CD8-positive, alpha-beta memory T cell (primary cell): ENCODE measurements at regions not wholly inside any gene's neighbourhood (a gene's known extent, or its start where the extent isn't known, plus 50 kb on each side); places are given as distances from the start of the nearest gene placed in this dataset.

Source experiments
- CTCF ChIA-PET: fragments of 350-600 bp; sonication (Branson Sonifier 250); formaldehyde crosslinking; loops from one replicate; lab custom pipeline; 2021; ENCODE audit warnings: antibody characterized with exemption; lab: Charles Lee
- POLR2A ChIA-PET: fragments of 350-600 bp; sonication (Branson Sonifier 250); formaldehyde crosslinking; loops from one replicate; lab custom pipeline; 2021; ENCODE audit warnings: antibody characterized with exemption; lab: Charles Lee
- DNase-seq, 5 donors: peaks; one replicate each; pipeline versions ENCODE4 v3.0.0 to v3.0.0-alpha.2; 2020 to 2022; ENCODE audit warnings: mixed read lengths in 1 of 5
- H3K27ac ChIP-seq: one replicate; pipeline ENCODE4 v1.7.0; 2013; ENCODE audit warnings: low read depth, mild to moderate bottlenecking, low read length, moderate library complexity
- H3K27me3 ChIP-seq: 2 replicates; pipeline ENCODE4 v1.7.0; 2013; ENCODE audit warnings: low read length, mild to moderate bottlenecking; ENCODE audit not compliant: insufficient read depth, poor library complexity, severe bottlenecking
- H3K36me3 ChIP-seq: 2 replicates; pipeline ENCODE4 v1.7.0; 2013; ENCODE audit warnings: mild to moderate bottlenecking, low read length, moderate library complexity; ENCODE audit not compliant: insufficient read depth
- H3K4me1 ChIP-seq: 2 replicates; pipeline ENCODE4 v1.7.0; 2013; ENCODE audit warnings: mild to moderate bottlenecking, low read length, moderate library complexity; ENCODE audit not compliant: insufficient read depth
- H3K4me3 ChIP-seq: 2 replicates; pipeline ENCODE4 v1.7.0; 2013; ENCODE audit warnings: mild to moderate bottlenecking, low read length
- H3K9me3 ChIP-seq: 2 replicates; pipeline ENCODE4 v1.7.0; 2013; ENCODE audit warnings: mild to moderate bottlenecking, low read length
- H3K27ac Mint-ChIP-seq, 8 donors: one replicate each; pipeline ENCODE4 v1.8.0; 2020 to 2021; ENCODE audit warnings: mixed read lengths in 8 of 8, mild to moderate bottlenecking in 6 of 8, inconsistent platforms in 3 of 8, moderate library complexity in 3 of 8
- H3K27me3 Mint-ChIP-seq, 2 donors: one replicate each; pipeline ENCODE4 v1.8.0; 2020 to 2021; ENCODE audit warnings: mixed read lengths in 2 of 2, mild to moderate bottlenecking in 1 of 2, moderate library complexity in 1 of 2
- H3K36me3 Mint-ChIP-seq, 3 donors: one replicate each; pipeline ENCODE4 v1.8.0; 2020 to 2021; ENCODE audit warnings: mixed read lengths in 3 of 3, inconsistent platforms in 1 of 3, mild to moderate bottlenecking in 1 of 3
- H3K4me1 Mint-ChIP-seq, 3 donors: one replicate each; pipeline ENCODE4 v1.8.0; 2020 to 2021; ENCODE audit warnings: mixed read lengths in 3 of 3, inconsistent platforms in 1 of 3, mild to moderate bottlenecking in 1 of 3
- H3K4me3 Mint-ChIP-seq, 7 donors: one replicate each; pipeline ENCODE4 v1.8.0; 2020 to 2021; ENCODE audit warnings: mixed read lengths in 7 of 7, mild to moderate bottlenecking in 6 of 7, moderate library complexity in 4 of 7, inconsistent platforms in 2 of 7
- H3K9me3 Mint-ChIP-seq, 5 donors: one replicate each; pipeline ENCODE4 v1.8.0; 2020 to 2022; ENCODE audit warnings: mixed read lengths in 5 of 5, mild to moderate bottlenecking in 3 of 5, moderate library complexity in 2 of 5, inconsistent platforms in 1 of 5

GRCh38 chr17:54770836-54771235 is 129.8 kb upstream of the TOM1L1 start:
- Mint-ChIP-seq H3K36me3 (no peaks in the 10 kb centered on the region), H3K27me3 (no peaks in the 10 kb centered on the region), H3K4me3 (no peak overlapping the region), H3K9me3 (peaks cover 0 to 2% (median 0%) of the 10 kb centered on the region in 5 donors), H3K27ac (no peak overlapping the region), H3K4me1 (no peaks in the 10 kb centered on the region)
- no peak overlapping the region for H3K27ac ChIP-seq
- H3K4me3 ChIP-seq, result no peak overlapping the region
- no peaks in the 10 kb centered on the region for H3K4me1 ChIP-seq
- H3K27me3 ChIP-seq, result no peaks in the 10 kb centered on the region
- H3K36me3 ChIP-seq, result no peaks in the 10 kb centered on the region
- no peaks in the 10 kb centered on the region for H3K9me3 ChIP-seq
- POLR2A ChIA-PET, result no interaction called here
- DNase-seq, result no peak
- CTCF ChIA-PET, result no interaction called here

- Histone ChIP-seq H3K27ac (no peak overlapping the region), H3K4me1 (no peaks in the 10 kb centered on the region), H3K4me3 (no peak overlapping the region), H3K27me3 (no peaks in the 10 kb centered on the region), H3K36me3 (no peaks in the 10 kb centered on the region), H3K9me3 (no peaks in the 10 kb centered on the region)
- no peak overlapping the region for H3K27ac Mint-ChIP-seq
- H3K9me3 Mint-ChIP-seq, result peaks cover 0 to 2% (median 0%) of the 10 kb centered on the region in 5 donors
- no peaks in the 10 kb centered on the region for H3K27me3 Mint-ChIP-seq
- no peaks in the 10 kb centered on the region for H3K4me1 Mint-ChIP-seq
- no peaks in the 10 kb centered on the region for H3K36me3 Mint-ChIP-seq
- no peak for DNase-seq
- no peak overlapping the region for H3K4me3 Mint-ChIP-seq
- ChIA-PET CTCF (no interaction called here), POLR2A (no interaction called here)
These were observed 129.2 kb upstream of the TOM1L1 start for GRCh38 chr17:54771409-54771915.

- Histone ChIP-seq H3K4me3 (no peak overlapping the region), H3K36me3 (no peaks in the 10 kb centered on the region), H3K27ac (no peak overlapping the region), H3K9me3 (no peaks in the 10 kb centered on the region), H3K27me3 (no peaks in the 10 kb centered on the region), H3K4me1 (no peaks in the 10 kb centered on the region)
- Mint-ChIP-seq H3K9me3 (peaks cover 0 to 2% (median 0%) of the 10 kb centered on the region in 5 donors), H3K4me1 (no peaks in the 10 kb centered on the region), H3K36me3 (no peaks in the 10 kb centered on the region), H3K27me3 (no peaks in the 10 kb centered on the region), H3K27ac (no peak overlapping the region), H3K4me3 (no peak overlapping the region)
- no peak for DNase-seq
- CTCF ChIA-PET, result no interaction called here
- POLR2A ChIA-PET, result no interaction called here
These were observed 120.4 kb upstream of the TOM1L1 start for GRCh38 chr17:54780238-54780637.

GRCh38 chr17:54781389-54781788 is 119.3 kb upstream of the TOM1L1 start:
- Histone ChIP-seq H3K4me3 (no peak overlapping the region), H3K9me3 (no peaks in the 10 kb centered on the region), H3K4me1 (no peaks in the 10 kb centered on the region), H3K36me3 (no peaks in the 10 kb centered on the region), H3K27ac (no peak overlapping the region), H3K27me3 (no peaks in the 10 kb centered on the region)
- CTCF ChIA-PET, result no interaction called here
- H3K36me3 Mint-ChIP-seq, result no peaks in the 10 kb centered on the region
- POLR2A ChIA-PET, result no interaction called here
- no peak overlapping the region for H3K27ac Mint-ChIP-seq
- H3K4me1 Mint-ChIP-seq, result no peaks in the 10 kb centered on the region
- H3K27me3 Mint-ChIP-seq, result no peaks in the 10 kb centered on the region
- no peak for DNase-seq
- H3K9me3 Mint-ChIP-seq, result peaks cover 0 to 2% (median 0%) of the 10 kb centered on the region in 5 donors
- H3K4me3 Mint-ChIP-seq, result no peak overlapping the region

GRCh38 chr17:54784305-54784704 is 116.3 kb upstream of the TOM1L1 start:
- Histone ChIP-seq H3K4me1 (no peaks in the 10 kb centered on the region), H3K9me3 (no peaks in the 10 kb centered on the region), H3K27me3 (no peaks in the 10 kb centered on the region), H3K27ac (no peak overlapping the region), H3K36me3 (no peaks in the 10 kb centered on the region), H3K4me3 (no peak overlapping the region)
- DNase-seq, result no peak
- Mint-ChIP-seq H3K36me3 (no peaks in the 10 kb centered on the region), H3K4me3 (no peak overlapping the region), H3K4me1 (no peaks in the 10 kb centered on the region), H3K27me3 (no peaks in the 10 kb centered on the region), H3K27ac (no peak overlapping the region), H3K9me3 (peaks cover 0 to 2% (median 0%) of the 10 kb centered on the region in 5 donors)
- ChIA-PET CTCF (no interaction called here), POLR2A (no interaction called here)

GRCh38 chr17:54785643-54786268 is 114.9 kb upstream of the TOM1L1 start:
- H3K27ac Mint-ChIP-seq, result no peak overlapping the region
- no peak overlapping the region for H3K4me3 Mint-ChIP-seq
- Histone ChIP-seq H3K4me1 (no peaks in the 10 kb centered on the region), H3K27ac (no peak overlapping the region), H3K9me3 (no peaks in the 10 kb centered on the region), H3K27me3 (no peaks in the 10 kb centered on the region), H3K36me3 (no peaks in the 10 kb centered on the region), H3K4me3 (no peak overlapping the region)
- H3K9me3 Mint-ChIP-seq, result peaks cover 0 to 2% (median 0%) of the 10 kb centered on the region in 5 donors
- CTCF ChIA-PET, result interaction anchor here (1.6 kb wide), 1 partner anchor 10 kb away, joined by 4 read pairs; no protein-coding TSS in a partner anchor
- DNase-seq, result no peak
- no peaks in the 10 kb centered on the region for H3K4me1 Mint-ChIP-seq
- no peaks in the 10 kb centered on the region for H3K27me3 Mint-ChIP-seq
- H3K36me3 Mint-ChIP-seq, result no peaks in the 10 kb centered on the region
- POLR2A ChIA-PET, result no interaction called here

- H3K27ac ChIP-seq, result no peak overlapping the region
- no peak overlapping the region for H3K4me3 Mint-ChIP-seq
- H3K9me3 Mint-ChIP-seq, result peaks cover 0 to 2% (median 0%) of the 10 kb centered on the region in 5 donors
- no peaks in the 10 kb centered on the region for H3K36me3 Mint-ChIP-seq
- H3K27me3 ChIP-seq, result no peaks in the 10 kb centered on the region
- no peaks in the 10 kb centered on the region for H3K27me3 Mint-ChIP-seq
- H3K4me3 ChIP-seq, result no peak overlapping the region
- CTCF ChIA-PET, result no interaction called here
- H3K27ac Mint-ChIP-seq, result no peak overlapping the region
- POLR2A ChIA-PET, result no interaction called here
- H3K9me3 ChIP-seq, result no peaks in the 10 kb centered on the region
- no peaks in the 10 kb centered on the region for H3K4me1 Mint-ChIP-seq
- DNase-seq, result no peak
- H3K4me1 ChIP-seq, result no peaks in the 10 kb centered on the region
- no peaks in the 10 kb centered on the region for H3K36me3 ChIP-seq
These were observed 111.4 kb upstream of the TOM1L1 start for GRCh38 chr17:54789101-54789880.

GRCh38 chr17:54793271-54793670 is 107.4 kb upstream of the TOM1L1 start:
- no peak for DNase-seq
- Mint-ChIP-seq H3K9me3 (peaks cover 0 to 2% (median 0%) of the 10 kb centered on the region in 5 donors), H3K27ac (no peak overlapping the region), H3K27me3 (no peaks in the 10 kb centered on the region), H3K4me1 (no peaks in the 10 kb centered on the region), H3K36me3 (no peaks in the 10 kb centered on the region), H3K4me3 (no peak overlapping the region)
- Histone ChIP-seq H3K27me3 (no peaks in the 10 kb centered on the region), H3K36me3 (no peaks in the 10 kb centered on the region), H3K4me3 (no peak overlapping the region), H3K4me1 (no peaks in the 10 kb centered on the region), H3K27ac (no peak overlapping the region), H3K9me3 (no peaks in the 10 kb centered on the region)
- ChIA-PET POLR2A (no interaction called here), CTCF (no interaction called here)
